ENCODE measurements at regions not wholly inside any gene's neighbourhood (a gene's known extent, or its start where the extent isn't known, plus 50 kb on each side); places are given as distances from the start of the nearest gene placed in this dataset.

DNA sequence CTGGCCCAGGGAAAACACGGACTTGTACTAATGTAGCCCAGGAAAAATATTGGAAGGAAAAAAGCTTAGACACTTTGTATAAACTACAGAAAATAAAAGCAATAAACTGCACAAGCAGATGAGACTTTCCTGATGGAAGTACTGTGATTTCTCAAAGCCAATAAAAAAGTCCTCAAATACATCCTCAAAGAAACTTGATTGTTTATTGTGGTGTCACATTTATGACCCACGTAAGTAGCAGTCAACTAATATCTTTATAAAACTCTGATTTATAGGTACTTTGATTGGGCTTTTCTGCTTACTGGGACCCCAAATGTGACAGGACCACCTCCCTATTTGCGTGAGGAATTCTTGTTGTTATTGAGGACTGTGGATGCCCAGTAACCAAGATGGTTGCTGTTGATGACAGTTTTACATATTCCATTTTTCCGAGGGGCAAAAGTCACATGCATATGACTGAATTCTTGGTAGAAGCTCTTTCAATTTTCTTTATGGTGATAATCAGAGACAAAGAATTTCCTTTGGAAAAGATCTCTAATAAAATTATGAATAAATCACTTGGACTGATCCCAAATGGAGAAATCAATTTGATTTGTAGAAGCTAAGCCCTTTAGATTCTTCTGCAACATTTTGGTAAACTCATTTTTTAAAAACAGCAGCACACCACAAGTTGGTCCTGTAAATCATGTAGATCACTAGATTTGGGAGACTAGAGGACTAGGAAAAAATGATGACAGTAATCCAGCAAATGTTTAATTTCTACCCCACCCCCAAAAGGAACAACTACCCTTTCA, 159.0 kb upstream of the TSC22D2 start:
- WGBS, 2 experiments (ENCODE audit: low coverage in 1 of 2, low lambda C conversion rate in 2 of 2, missing lambda C conversion rate in 2 of 2), result 32 to 36% methylated on average over 4 of the region's 4 CpGs

GRCh38 chr3:150248116-150248887, 159.8 kb upstream of the TSC22D2 start:
- Histone ChIP-seq H3K27ac (peak overlapping the region; percentile 65), H3K4me2 (ENCODE audit: unreplicated experiment) (peak overlapping the region; percentile 60), H3K4me3 (peak overlapping the region; percentile 39), H4K20me1 (ENCODE audit: insufficient read depth) (no peaks in the 10 kb centered on the region), H3K4me1 (ENCODE audit: insufficient read depth) (peaks cover 47% of the 10 kb centered on the region), H3K79me2 (ENCODE audit: insufficient read depth) (no peaks in the 10 kb centered on the region), H3K9me3 (ENCODE audit: low read depth) (no peaks in the 10 kb centered on the region), H3K9ac (peak overlapping the region; percentile 55), H3F3A (ENCODE audit: insufficient read depth) (peaks cover 17% of the 10 kb centered on the region), H3K9me2 (ENCODE audit: insufficient read depth) (no peaks in the 10 kb centered on the region), H3K36me3 (ENCODE audit: low read depth) (no peaks in the 10 kb centered on the region), H3K27me3 (replicated peaks; ENCODE audit: insufficient read depth) (no peaks in the 10 kb centered on the region), H2AFZ (peak overlapping the region; percentile 61)
- in situ Hi-C loops (cut with MboI), result no loop called here
- TF ChIP-seq EZH2 (IDR thresholded peaks at IDR 0.05; ENCODE audit: insufficient read depth, poor library complexity, severe bottlenecking) (no peak), EZH2phosphoT487 (IDR thresholded peaks at IDR 0.05; ENCODE audit: insufficient read depth, low read depth) (no peak)
- peak; percentile 53 for DNase-seq
- WGBS, 2 experiments (ENCODE audit: low coverage in 1 of 2, low lambda C conversion rate in 2 of 2, missing lambda C conversion rate in 2 of 2), result 37 to 40% methylated on average over 5 of the region's 5 CpGs

More for the DNA sequence above, 159.0 kb upstream of the TSC22D2 start:
- peak overlapping the region; percentile 61 for H2AFZ ChIP-seq
- DNase-seq, result no peak
- peak overlapping the region; percentile 39 for H3K4me3 ChIP-seq
- H3K27me3 ChIP-seq (replicated peaks; ENCODE audit: insufficient read depth), result no peaks in the 10 kb centered on the region
- H3K36me3 ChIP-seq (ENCODE audit: low read depth), result no peaks in the 10 kb centered on the region
- peaks cover 47% of the 10 kb centered on the region for H3K4me1 ChIP-seq (ENCODE audit: insufficient read depth)
- H4K20me1 ChIP-seq (ENCODE audit: insufficient read depth), result no peaks in the 10 kb centered on the region
- no peaks in the 10 kb centered on the region for H3K79me2 ChIP-seq (ENCODE audit: insufficient read depth)
- peak overlapping the region; percentile 55 for H3K9ac ChIP-seq
- H3K4me2 ChIP-seq (ENCODE audit: unreplicated experiment), result peak overlapping the region; percentile 60
- H3K27ac ChIP-seq, result peak overlapping the region; percentile 65
- H3F3A ChIP-seq (ENCODE audit: insufficient read depth), result peaks cover 17% of the 10 kb centered on the region
- H3K9me2 ChIP-seq (ENCODE audit: insufficient read depth), result no peaks in the 10 kb centered on the region
- in situ Hi-C loops (cut with MboI), result no loop called here
- no peaks in the 10 kb centered on the region for H3K9me3 ChIP-seq (ENCODE audit: low read depth)
- TF ChIP-seq EZH2phosphoT487 (IDR thresholded peaks at IDR 0.05; ENCODE audit: insufficient read depth, low read depth) (no peak), EZH2 (IDR thresholded peaks at IDR 0.05; ENCODE audit: insufficient read depth, poor library complexity, severe bottlenecking) (no peak)

DNA sequence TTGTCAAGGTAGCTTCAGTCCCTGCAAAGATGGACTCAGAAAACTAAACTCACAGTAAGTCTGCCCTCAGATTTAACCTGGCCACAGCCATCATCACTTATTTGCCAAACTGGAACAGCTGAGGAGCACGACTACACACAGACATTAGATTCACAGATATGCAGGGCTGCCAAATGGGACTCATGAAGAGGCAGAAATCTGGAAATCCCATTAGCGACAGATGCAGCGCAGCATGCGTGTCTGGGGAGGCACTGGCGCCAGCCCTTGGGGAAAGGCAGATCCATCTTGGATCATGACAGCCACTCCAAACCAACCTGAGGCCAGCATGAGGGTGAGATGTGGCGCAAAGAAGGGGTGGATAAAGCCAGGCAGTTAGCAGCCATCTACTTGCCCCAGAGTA, 160.7 kb upstream of the TSC22D2 start:
- WGBS, 2 experiments (ENCODE audit: low coverage in 1 of 2, low lambda C conversion rate in 2 of 2, missing lambda C conversion rate in 2 of 2), result 97 to 100% methylated on average over 6 of the region's 6 CpGs
- peaks cover 17% of the 10 kb centered on the region for H3F3A ChIP-seq (ENCODE audit: insufficient read depth)
- H3K27me3 ChIP-seq (replicated peaks; ENCODE audit: insufficient read depth), result no peaks in the 10 kb centered on the region
- H3K27ac ChIP-seq, result no peak overlapping the region
- in situ Hi-C loops (cut with MboI), result no loop called here
- H3K4me3 ChIP-seq, result no peak overlapping the region
- no peak for TF ChIP-seq EZH2phosphoT487 (IDR thresholded peaks at IDR 0.05; ENCODE audit: insufficient read depth, low read depth)
- no peak for TF ChIP-seq EZH2 (IDR thresholded peaks at IDR 0.05; ENCODE audit: insufficient read depth, poor library complexity, severe bottlenecking)
- H3K79me2 ChIP-seq (ENCODE audit: insufficient read depth), result no peaks in the 10 kb centered on the region
- H4K20me1 ChIP-seq (ENCODE audit: insufficient read depth), result no peaks in the 10 kb centered on the region
- no peak overlapping the region for H2AFZ ChIP-seq
- H3K9me3 ChIP-seq (ENCODE audit: low read depth), result no peaks in the 10 kb centered on the region
- H3K36me3 ChIP-seq (ENCODE audit: low read depth), result no peaks in the 10 kb centered on the region
- no peak overlapping the region for H3K4me2 ChIP-seq (ENCODE audit: unreplicated experiment)
- H3K9me2 ChIP-seq (ENCODE audit: insufficient read depth), result no peaks in the 10 kb centered on the region
- H3K4me1 ChIP-seq (ENCODE audit: insufficient read depth), result peaks cover 46% of the 10 kb centered on the region
- H3K9ac ChIP-seq, result no peak overlapping the region
- DNase-seq, result no peak

DNA sequence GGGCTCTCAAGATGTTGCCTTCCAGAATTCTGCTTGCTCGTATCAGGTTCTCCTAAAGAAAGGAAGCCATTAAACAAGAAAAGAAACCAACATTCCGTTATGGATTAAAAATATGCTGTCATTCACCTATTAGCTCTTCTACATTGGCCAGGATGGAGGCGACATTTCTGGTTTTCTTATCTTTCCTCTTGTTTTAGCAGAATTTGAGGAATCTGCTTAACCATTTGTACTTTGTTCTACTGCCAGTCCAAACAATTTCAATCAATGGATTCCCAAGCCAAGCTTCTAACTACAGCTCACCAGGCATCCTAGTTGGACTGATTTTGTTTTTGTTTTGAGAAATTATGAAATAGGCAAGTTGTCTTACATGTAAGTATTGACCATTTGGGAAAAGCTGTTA, 164.6 kb upstream of the TSC22D2 start:
- H3K4me2 ChIP-seq (ENCODE audit: unreplicated experiment), result no peak overlapping the region
- DNase-seq, result no peak
- H3F3A ChIP-seq (ENCODE audit: insufficient read depth), result peaks cover 13% of the 10 kb centered on the region
- H3K27me3 ChIP-seq (replicated peaks; ENCODE audit: insufficient read depth), result no peaks in the 10 kb centered on the region
- H3K9me2 ChIP-seq (ENCODE audit: insufficient read depth), result no peaks in the 10 kb centered on the region
- H3K9me3 ChIP-seq (ENCODE audit: low read depth), result no peaks in the 10 kb centered on the region
- no peaks in the 10 kb centered on the region for H4K20me1 ChIP-seq (ENCODE audit: insufficient read depth)
- no peak overlapping the region for H3K4me3 ChIP-seq
- no peaks in the 10 kb centered on the region for H3K36me3 ChIP-seq (ENCODE audit: low read depth)
- no peak for TF ChIP-seq EZH2 (IDR thresholded peaks at IDR 0.05; ENCODE audit: insufficient read depth, poor library complexity, severe bottlenecking)
- no peak for TF ChIP-seq EZH2phosphoT487 (IDR thresholded peaks at IDR 0.05; ENCODE audit: insufficient read depth, low read depth)
- in situ Hi-C loops (cut with MboI), result no loop called here
- no peak overlapping the region for H2AFZ ChIP-seq
- H3K9ac ChIP-seq, result no peak overlapping the region
- H3K4me1 ChIP-seq (ENCODE audit: insufficient read depth), result peaks cover 18% of the 10 kb centered on the region
- H3K79me2 ChIP-seq (ENCODE audit: insufficient read depth), result no peaks in the 10 kb centered on the region
- H3K27ac ChIP-seq, result no peak overlapping the region
- WGBS, 2 experiments (ENCODE audit: low coverage in 1 of 2, low lambda C conversion rate in 2 of 2, missing lambda C conversion rate in 2 of 2), result 85 to 91% methylated on average over 3 of the region's 3 CpGs
